Erythroblast (primary cell): ENCODE measurements at regions not wholly inside any gene's neighbourhood (a gene's known extent, or its start where the extent isn't known, plus 50 kb on each side); places are given as distances from the start of the nearest gene placed in this dataset.
"Not testable (repeated sequence)": the region's sequence is repeated elsewhere in the genome, so short reads cannot be mapped to it uniquely, and the experiment has no call there.

Source experiments
- DNase-seq, 2 experiments: peaks; one replicate each; lab custom pipeline; 2025; lab: John Stamatoyannopoulos, UW
- GATA1 ChIP-seq: IDR thresholded peaks from 2 replicates; pipeline ENCODE4 v1.6.1; 2011; ENCODE audit warnings: low read depth, mild to moderate bottlenecking, control low read depth, low read length, moderate library complexity
- POLR2A ChIP-seq: IDR thresholded peaks from 2 replicates; pipeline ENCODE4 v1.6.1; 2011; ENCODE audit warnings: mild to moderate bottlenecking, low read length

DNA sequence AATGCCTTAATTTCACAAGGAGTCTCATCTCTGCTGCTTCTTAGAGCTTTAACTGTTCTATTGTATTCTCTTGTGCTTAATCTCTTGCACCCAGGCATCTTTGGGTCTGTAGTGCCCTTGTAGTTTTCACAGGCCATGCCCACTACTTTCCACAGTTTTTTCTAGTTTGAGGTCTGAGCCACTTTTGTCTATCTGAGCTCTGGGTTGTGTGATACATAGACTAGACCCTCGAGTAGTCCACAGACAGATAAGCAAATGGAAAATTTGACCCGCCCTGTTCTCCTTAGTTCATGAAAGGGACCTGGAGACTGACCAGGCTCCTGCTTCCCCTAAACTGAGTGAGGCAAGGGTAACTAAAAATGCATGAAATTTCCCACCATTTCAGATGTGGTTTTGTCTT is 466.8 kb upstream of the ZEB2 start:
- peak; percentile 7 to 56 for DNase-seq
- TF ChIP-seq POLR2A (no peak), GATA1 (no peak)

DNA sequence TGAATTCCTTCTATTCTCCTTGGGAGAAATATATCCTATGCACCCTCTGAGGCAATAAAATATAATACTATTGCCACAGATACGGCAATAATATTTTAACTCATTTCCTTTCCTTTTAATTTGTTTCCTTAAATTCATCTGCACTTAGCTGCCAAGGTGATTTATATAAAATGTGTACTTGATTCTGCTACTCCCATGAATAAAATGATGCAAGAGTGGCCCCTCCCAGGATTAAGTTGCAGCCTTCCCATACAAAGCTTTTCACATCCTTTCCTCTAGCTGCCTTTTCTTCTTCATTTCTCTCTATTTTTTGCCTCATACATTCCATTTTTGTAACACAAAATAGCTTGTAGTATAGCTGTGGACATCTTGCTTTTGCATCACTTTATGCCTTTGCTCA is 464.1 kb upstream of the ZEB2 start:
- TF ChIP-seq POLR2A, result no peak
- TF ChIP-seq GATA1, result no peak
- no peak for DNase-seq

DNA sequence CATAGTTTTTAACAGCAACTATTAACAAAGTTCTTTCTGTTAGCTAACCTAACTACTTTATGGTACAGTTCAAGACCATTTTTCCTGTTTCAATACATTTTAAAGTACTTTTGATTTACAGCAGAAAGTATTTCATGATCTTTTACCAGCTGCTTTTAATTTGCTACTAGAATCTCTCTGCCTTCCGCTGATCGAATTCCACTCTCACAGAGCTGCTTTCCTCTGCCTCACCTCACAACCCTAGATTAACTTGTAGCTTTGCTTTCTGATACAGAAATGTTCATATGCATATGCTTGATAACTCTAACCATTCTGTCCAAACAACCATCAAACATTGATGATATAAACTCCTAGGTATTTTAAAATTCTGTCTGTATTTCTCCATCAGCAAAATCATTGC is 463.2 kb upstream of the ZEB2 start:
- no peak for DNase-seq
- no peak for TF ChIP-seq POLR2A
- TF ChIP-seq GATA1, result no peak

GRCh38 chr2:144982481-144982880 is 462.6 kb upstream of the ZEB2 start:
- TF ChIP-seq POLR2A, result no peak
- no peak for TF ChIP-seq GATA1
- DNase-seq, result no peak

- DNase-seq, result no peak
- TF ChIP-seq POLR2A, result no peak
- TF ChIP-seq GATA1, result no peak
Observed at GRCh38 chr2:144975881-144976280, 456.0 kb upstream of the ZEB2 start.

GRCh38 chr2:144972676-144973075 is 452.8 kb upstream of the ZEB2 start:
- DNase-seq, result no peak
- no peak for TF ChIP-seq POLR2A
- no peak for TF ChIP-seq GATA1

GRCh38 chr2:144971786-144972335 is 451.9 kb upstream of the ZEB2 start:
- DNase-seq, result no peak
- TF ChIP-seq POLR2A (no peak), GATA1 (no peak)

- DNase-seq, result not testable (repeated sequence)
Observed at GRCh38 chr2:144970410-144970809, 450.5 kb upstream of the ZEB2 start.

DNA sequence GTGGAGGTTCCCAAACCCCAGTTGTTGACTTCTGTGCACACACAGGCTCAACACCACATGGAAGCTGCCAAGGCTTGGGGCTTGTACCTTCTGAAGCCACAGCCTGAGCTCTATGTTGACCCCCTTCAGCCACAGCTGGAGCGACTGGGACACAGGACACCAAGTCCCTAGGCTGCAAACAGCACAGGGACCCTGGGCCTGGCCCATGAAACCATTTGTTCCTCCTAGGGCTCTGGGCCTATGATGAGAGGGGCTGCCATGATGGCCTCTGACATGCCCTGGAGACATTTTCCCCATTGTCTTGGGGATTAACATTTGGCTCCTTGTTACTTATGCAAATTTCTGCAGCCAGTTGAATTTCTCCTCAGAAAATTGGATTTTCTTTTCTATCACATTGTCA is 449.6 kb upstream of the ZEB2 start:
- not testable (repeated sequence) for DNase-seq

GRCh38 chr2:144967961-144968360 is 448.0 kb upstream of the ZEB2 start:
- no peak for DNase-seq
- TF ChIP-seq GATA1 (no peak), POLR2A (no peak)

DNA sequence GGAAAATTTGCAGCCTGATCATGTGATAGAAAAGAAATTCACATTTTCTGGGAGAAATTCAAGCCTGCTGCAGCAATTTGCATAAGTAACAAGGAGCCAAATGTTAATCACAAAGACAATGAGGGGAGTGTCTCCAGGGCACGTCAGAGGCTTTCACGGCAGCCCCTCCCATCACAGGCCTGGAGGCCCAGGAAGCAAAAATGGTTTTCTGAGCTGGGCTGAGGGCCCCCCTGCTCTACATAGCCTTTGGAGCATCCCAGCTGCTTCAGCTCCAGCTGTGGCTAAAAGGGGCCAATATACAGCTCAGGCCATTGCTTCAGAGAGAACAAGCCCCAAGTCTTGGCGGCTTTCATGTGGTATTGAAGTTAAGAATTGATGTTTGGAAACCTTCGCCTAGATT is 445.3 kb upstream of the ZEB2 start:
- DNase-seq, result no peak
- TF ChIP-seq GATA1 (no peak), POLR2A (no peak)

- no peak for TF ChIP-seq POLR2A
- no peak for TF ChIP-seq GATA1
Observed at GRCh38 chr2:144963031-144963430, 443.1 kb upstream of the ZEB2 start.

GRCh38 chr2:144959416-144959815 is 439.5 kb upstream of the ZEB2 start:
- no peak for DNase-seq
- TF ChIP-seq GATA1, result no peak
- TF ChIP-seq POLR2A, result no peak

More at GRCh38 chr2:144963031-144963430, 443.1 kb upstream of the ZEB2 start:
- no peak for DNase-seq

- TF ChIP-seq GATA1, result no peak
- TF ChIP-seq POLR2A, result no peak
- DNase-seq, result no peak
Observed at GRCh38 chr2:144950899-144951560, 431.1 kb upstream of the ZEB2 start.

DNA sequence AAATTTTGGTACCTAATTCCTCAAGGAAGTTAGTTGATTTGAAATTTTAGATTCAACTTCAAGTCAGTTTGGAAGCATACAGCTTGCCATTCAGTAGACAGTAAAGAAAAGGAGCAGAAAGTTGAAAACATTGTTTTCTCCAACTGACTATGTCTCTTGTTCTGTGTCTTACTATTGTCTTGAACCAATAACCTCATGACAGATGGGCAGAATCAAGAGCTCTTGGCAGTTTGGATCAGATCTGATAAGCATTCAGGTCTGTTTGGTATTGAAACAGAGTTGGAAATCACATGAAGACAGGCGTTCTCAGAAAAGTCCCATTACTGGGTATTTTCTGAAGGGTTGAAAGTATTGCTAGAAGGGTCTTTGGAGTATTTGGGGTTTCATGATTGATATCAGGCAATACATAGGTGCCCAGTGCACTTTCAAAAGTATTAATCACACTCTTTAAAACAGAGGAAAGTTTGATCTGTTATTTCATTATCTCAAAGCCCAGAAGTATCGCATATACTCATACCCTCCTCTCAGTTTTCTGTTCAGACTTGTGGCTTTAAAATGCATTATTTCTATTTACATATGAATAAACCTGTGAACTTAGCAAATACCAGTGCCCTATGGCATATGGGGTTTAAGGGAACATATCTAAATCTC is 428.4 kb upstream of the ZEB2 start:
- TF ChIP-seq POLR2A (no peak), GATA1 (no peak)
- DNase-seq, result peak; percentile 14 to 49

DNA sequence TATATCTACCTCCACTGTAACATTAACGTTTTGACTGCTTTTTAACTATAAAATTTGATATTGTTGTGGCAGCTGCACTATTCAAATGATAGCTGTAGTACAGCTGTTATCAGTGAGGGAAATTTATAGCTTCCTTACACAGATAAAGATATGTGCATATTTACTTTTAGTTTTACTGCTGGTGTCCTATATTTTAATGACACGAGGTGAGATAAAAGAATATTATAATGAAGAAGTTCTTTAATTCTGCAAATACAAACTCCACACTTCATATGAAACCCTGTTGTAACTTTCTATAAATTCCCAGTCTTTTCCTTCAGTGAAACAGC is 427.8 kb upstream of the ZEB2 start:
- no peak for DNase-seq
- TF ChIP-seq POLR2A (no peak), GATA1 (no peak)

- no peak for DNase-seq
- TF ChIP-seq POLR2A (no peak), GATA1 (no peak)
Observed at GRCh38 chr2:144946263-144946662, 426.3 kb upstream of the ZEB2 start.
